ENCODE measurements at regions not wholly inside any gene's neighbourhood (a gene's known extent, or its start where the extent isn't known, plus 50 kb on each side); places are given as distances from the start of the nearest gene placed in this dataset.

- H3K79me2 ChIP-seq (ENCODE audit: control insufficient read depth, insufficient read depth, low read length), result no peaks in the 10 kb centered on the region
- ChIA-PET RAD21 (ENCODE audit: unreplicated experiment) (no interaction called here), POLR2A (no interaction called here), CTCF (no interaction called here), SMC1A (ENCODE audit: uncharacterized antibody, unreplicated experiment) (no interaction called here)
- intact Hi-C loops (cut with micrococcal nuclease; ENCODE audit: unreplicated experiment) (no loop called here), in situ Hi-C loops (cut with MboI) (no loop called here)
- H3K4me3 ChIP-seq, result no peak overlapping the region
- TF ChIP-seq LARP7 (IDR thresholded peaks at IDR 0.05), result no peak
- TF ChIP-seq WRNIP1 (IDR thresholded peaks at IDR 0.05; ENCODE audit: borderline replicate concordance, low read depth, low read length), result no peak
- no peak for TF ChIP-seq SMAD5 (IDR thresholded peaks at IDR 0.05; ENCODE audit: low read depth)
- no peak for TF ChIP-seq SPI1 (IDR thresholded peaks at IDR 0.05; ENCODE audit: borderline replicate concordance, insufficient read depth, low read depth, low read length)
- no peak for TF ChIP-seq PML (IDR thresholded peaks at IDR 0.05; ENCODE audit: low read length)
- H3K9me3 ChIP-seq (replicated peaks; ENCODE audit: control insufficient read depth, insufficient read depth, low read length), result no peaks in the 10 kb centered on the region
- no peak for FAIRE-seq
- no peak overlapping the region for H3K27ac ChIP-seq (ENCODE audit: control insufficient read depth, insufficient read depth)
- DNase-seq (ENCODE audit: low read depth, low spot score), result no peak
- no peaks in the 10 kb centered on the region for H3K4me1 ChIP-seq (ENCODE audit: control insufficient read depth, insufficient read depth, low read length)
- ATAC-seq, result no peak
- H4K20me1 ChIP-seq (ENCODE audit: control insufficient read depth, insufficient read depth), result no peaks in the 10 kb centered on the region
- 42% methylated on average over 1 of the region's 1 CpG for WGBS (ENCODE audit: insufficient coverage, insufficient replicate concordance, low lambda C conversion rate, missing lambda C conversion rate)
- no peak overlapping the region for H2AFZ ChIP-seq (ENCODE audit: control insufficient read depth, low read depth, low read length)
- BruUV-seq (replicated peaks), result no TSS peak
- no peak overlapping the region for H3K4me2 ChIP-seq (ENCODE audit: control insufficient read depth, insufficient read depth)
- H3K36me3 ChIP-seq (ENCODE audit: control insufficient read depth in 2 of 2, insufficient read depth in 2 of 2, low read length in 1 of 2), result no peaks in the 10 kb centered on the region
- H3K27me3 ChIP-seq (replicated peaks in 1 of 2; ENCODE audit: control insufficient read depth in 2 of 2, insufficient read depth in 2 of 2, low read length in 1 of 2), result no peaks in the 10 kb centered on the region
- no peak overlapping the region for H3K9ac ChIP-seq (ENCODE audit: control insufficient read depth, insufficient read depth, low read length)
These were observed 93.2 kb downstream of the ZNF680 start for GRCh38 chr7:64469673-64470072.

- no TSS peak for BruUV-seq (replicated peaks)
- H4K20me1 ChIP-seq (ENCODE audit: control insufficient read depth, insufficient read depth), result no peaks in the 10 kb centered on the region
- WGBS (ENCODE audit: insufficient coverage, insufficient replicate concordance, low lambda C conversion rate, missing lambda C conversion rate), result 23% methylated on average over 1 of the region's 1 CpG
- no peak overlapping the region for H3K4me3 ChIP-seq
- in situ Hi-C loops (cut with MboI), result no loop called here
- H3K79me2 ChIP-seq (ENCODE audit: control insufficient read depth, insufficient read depth, low read length), result no peaks in the 10 kb centered on the region
- no peaks in the 10 kb centered on the region for H3K9me3 ChIP-seq (replicated peaks; ENCODE audit: control insufficient read depth, insufficient read depth, low read length)
- ChIA-PET SMC1A (ENCODE audit: uncharacterized antibody, unreplicated experiment) (no interaction called here), RAD21 (ENCODE audit: unreplicated experiment) (no interaction called here), CTCF (no interaction called here), POLR2A (no interaction called here)
- H3K9ac ChIP-seq (ENCODE audit: control insufficient read depth, insufficient read depth, low read length), result no peak overlapping the region
- no peak for FAIRE-seq
- no peak for DNase-seq (ENCODE audit: low read depth, low spot score)
- intact Hi-C loops (cut with micrococcal nuclease; ENCODE audit: unreplicated experiment), result no loop called here
- TF ChIP-seq ZSCAN29 (IDR thresholded peaks at IDR 0.05) (no peak), FOXM1 (IDR thresholded peaks at IDR 0.05; ENCODE audit: low read depth, low read length) (no peak), ATF2 (IDR thresholded peaks at IDR 0.05; ENCODE audit: low read length) (no peak)
- no peak overlapping the region for H3K4me2 ChIP-seq (ENCODE audit: control insufficient read depth, insufficient read depth)
- H3K27me3 ChIP-seq (replicated peaks in 1 of 2; ENCODE audit: control insufficient read depth in 2 of 2, insufficient read depth in 2 of 2, low read length in 1 of 2), result no peaks in the 10 kb centered on the region
- no peak overlapping the region for H3K27ac ChIP-seq (ENCODE audit: control insufficient read depth, insufficient read depth)
- no peaks in the 10 kb centered on the region for H3K36me3 ChIP-seq (ENCODE audit: control insufficient read depth in 2 of 2, insufficient read depth in 2 of 2, low read length in 1 of 2)
- no peaks in the 10 kb centered on the region for H3K4me1 ChIP-seq (ENCODE audit: control insufficient read depth, insufficient read depth, low read length)
- H2AFZ ChIP-seq (ENCODE audit: control insufficient read depth, low read depth, low read length), result no peak overlapping the region
- ATAC-seq, result no peak
These were observed 97.3 kb downstream of the ZNF680 start for GRCh38 chr7:64465551-64465950.
